Activated CD4-positive, alpha-beta T cell treated with anti-CD3 and anti-CD28 coated beads, Interleukin-2, Interleukin-4, amounts not matched to agents 100 ng/mL and 50 ng/mL, durations not matched to agents 16 hours and 8 hours (primary cell): ENCODE measurements at regions not wholly inside any gene's neighbourhood (a gene's known extent, or its start where the extent isn't known, plus 50 kb on each side); places are given as distances from the start of the nearest gene placed in this dataset.
"Not testable (repeated sequence)": the region's sequence is repeated elsewhere in the genome, so short reads cannot be mapped to it uniquely, and the experiment has no call there.

ENCODE experiments used
- DNase-seq: peaks from one replicate; pipeline ENCODE4 v3.0.0-alpha.2; 2020; ENCODE audit warnings: low spot score

DNA sequence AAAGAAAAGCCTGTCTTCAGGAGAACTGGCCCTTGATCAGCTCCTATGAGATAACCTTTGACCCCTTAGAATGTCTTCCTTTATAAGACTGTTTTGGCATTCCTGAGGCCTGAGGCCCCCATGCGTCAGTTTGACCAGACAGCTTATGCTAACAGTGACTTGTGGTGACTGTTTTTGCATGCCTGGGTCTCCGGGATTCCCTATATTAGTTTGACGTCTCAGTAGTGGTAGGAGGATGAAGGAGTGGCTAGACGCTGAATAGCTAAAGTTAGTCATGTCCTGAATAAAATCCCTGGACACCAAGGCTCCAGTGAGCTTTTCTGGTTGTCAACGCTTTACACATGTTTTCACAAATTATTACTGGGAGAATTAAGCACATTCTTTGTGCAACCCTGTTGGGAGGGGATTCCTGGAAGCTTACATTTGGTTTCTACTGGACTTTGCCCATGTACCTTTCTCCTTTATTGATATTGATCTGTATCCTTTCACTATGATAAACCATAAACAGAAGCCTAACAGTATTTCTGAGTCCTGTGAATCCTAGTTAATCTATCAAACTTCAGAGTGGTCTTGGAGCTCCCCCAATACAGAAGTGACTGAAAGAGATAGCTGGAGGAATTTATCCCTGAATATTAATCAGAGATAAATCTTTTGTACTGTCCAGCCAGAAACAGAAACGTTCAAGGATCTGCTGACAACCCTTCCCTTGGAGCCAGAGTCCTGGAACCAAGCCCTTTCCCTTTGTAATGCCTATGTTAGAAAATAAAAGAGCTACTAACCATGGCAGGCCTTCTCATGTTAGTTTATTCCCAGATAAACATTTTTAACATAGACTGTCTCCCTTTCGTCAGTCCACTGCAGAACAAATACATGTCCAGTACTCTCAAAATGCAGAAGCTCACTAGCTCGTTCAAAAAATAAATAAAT, 479.2 kb downstream of the RPS29 start:
- no peak for DNase-seq

DNA sequence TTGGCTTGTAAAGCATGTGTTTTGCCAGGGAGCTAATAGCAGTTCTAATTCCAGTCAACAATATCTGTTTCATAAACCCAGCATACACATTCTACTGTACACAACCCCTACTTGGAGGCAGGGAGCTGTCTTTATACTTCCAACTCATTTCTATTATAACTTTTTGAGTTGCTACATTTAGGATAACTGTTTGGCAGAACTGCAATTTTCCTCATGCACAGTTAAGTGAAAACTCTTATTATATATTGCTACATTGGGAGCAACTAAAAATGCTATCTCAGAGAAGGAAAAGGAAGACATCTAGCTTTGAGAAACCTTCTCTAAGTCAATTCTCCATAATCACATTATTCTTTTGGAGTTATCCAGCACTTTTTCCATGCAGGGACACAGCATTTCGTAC, 480.2 kb downstream of the RPS29 start:
- DNase-seq: no peak

DNA sequence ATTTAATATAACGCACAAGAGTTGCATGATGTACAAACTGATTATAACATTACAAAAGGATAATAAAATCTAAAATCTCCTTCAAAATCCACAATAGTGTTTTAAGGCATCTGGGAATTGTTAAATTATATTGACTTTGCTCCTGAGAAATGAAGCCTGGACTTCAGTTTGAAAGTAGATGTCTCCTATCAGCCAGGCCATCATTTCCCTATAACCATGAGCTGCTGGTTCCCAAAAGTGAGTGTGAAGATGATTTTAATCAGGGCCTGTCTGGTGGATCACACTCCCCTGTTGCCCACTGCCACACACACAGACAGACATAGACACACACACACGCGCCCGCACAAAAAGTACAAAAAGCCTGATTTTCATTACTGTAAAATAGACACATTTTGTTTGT, 480.7 kb downstream of the RPS29 start:
- no peak for DNase-seq

DNA sequence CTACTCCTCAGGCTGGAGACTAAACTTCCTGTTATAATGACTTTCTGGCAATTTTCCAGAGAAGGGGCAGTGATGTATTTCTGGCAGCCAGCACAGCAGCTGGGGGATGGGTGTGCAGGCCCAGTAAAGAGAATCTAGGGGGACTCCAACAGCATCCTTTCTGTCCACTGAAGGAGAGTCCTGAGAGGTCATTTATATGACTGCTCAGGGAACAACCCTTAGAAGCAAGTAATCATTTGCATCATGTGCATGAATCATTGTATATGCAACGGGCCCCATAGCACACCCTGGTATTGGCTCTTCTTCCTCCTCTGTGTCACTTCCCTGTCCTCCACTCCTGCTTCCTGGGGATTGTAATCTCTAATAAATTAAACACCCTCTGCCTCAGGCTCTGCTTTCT, 493.8 kb downstream of the RPS29 start:
- DNase-seq: no peak

DNA sequence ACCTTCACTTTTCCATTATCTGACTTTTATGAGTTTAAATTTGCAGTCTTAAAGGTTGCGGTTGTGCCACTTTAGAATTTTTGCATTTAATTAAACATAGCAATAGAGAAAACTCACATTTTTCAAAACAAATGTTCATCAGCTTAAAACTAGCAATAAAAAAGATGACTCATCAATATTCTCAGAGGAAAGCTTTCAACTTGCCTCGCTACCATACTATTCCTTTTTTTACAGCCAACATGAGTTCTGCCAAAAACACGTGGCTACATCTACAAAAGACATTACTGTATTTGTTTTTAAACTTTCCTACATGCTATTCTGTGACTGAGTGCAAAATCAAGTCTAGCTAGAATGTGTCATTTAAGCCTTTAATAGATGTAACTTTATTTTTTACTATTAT, 497.1 kb downstream of the RPS29 start:
- DNase-seq: no peak

DNA sequence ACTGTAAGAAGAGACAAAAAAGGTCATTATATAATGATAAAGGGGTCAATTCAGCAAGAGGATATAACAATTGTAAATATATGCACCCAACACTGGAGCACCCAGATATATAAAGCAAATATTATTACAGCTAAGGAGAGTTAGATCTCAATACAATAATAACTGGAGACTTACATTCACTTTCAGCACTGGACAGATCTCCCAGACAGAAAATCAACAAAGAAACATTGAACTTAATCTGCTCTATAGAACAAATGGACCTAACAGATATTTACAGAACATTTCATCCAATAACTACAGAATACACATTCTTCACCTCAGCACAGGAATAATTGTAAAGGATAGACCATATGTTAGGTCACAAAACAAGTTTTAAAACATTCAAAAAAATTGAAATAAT, 512.9 kb downstream of the RPS29 start:
- not testable (repeated sequence) for DNase-seq

DNA sequence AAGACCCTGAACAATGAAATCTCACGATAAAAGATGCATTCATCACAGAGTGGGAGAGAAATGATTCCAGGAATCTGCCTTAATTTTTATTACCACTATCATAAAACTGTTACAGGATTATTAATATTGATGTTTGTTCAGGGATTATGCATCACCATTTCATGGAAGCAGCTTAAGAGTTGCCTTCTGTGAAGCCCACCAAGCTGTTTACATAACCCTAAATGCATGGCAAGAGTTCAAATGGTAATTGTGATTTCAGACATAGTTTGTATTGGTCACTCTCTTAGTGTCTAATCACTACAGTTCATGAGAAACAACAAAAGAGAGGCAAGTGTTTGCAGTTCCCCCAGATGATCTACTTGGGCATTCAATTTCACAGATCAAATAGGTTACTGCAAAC, 527.7 kb downstream of the RPS29 start:
- DNase-seq: no peak

DNA sequence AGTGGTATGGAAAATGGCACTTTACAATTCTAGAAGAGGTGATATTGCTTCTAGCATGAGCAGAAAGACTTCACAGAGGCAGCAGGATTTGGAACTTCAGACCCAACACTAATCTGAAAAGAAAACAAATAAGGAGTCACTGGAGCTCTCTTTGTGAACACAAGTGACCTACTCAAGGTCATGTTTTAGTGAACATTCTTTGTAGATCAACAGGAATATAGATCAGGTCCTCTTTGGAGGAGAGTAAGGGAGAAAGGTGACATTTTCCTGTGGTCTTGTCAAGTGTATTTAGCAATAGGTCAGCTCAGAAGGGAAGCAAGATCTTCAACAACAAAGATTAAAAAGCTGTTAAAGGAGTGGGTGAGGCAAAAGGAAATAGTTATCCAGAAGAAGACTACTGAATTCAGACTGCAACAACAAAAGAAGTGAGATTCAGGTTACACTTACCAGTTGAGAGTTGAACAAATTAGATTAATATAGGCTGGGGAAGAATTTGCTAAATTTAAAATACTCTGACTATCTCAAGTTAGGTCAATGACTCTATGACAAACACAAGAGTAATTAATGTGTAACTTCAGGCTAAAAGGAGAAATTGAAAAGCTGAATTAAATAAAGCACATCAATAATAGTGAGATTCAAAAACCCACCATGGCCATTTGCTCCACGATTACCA, 528.2 kb downstream of the RPS29 start:
- DNase-seq: no peak

DNA sequence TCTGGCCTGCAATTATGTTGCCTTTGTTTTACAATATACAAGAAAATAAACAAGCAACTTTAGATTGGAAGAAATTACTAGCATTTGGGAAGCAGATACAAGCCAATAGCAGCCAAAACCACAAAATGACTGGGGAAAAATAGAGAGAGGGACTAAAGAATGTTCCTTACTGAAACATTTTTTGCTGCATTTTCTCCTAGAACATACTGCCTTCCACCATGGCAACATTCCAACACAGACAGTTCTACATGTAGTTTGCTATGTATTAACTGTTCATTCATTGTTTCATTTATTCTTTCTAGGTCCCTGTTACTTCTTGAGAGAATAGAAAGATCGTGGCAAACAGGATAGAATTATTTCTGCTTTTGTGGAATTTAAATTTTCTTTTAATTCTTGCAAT, 530.2 kb downstream of the RPS29 start:
- no peak for DNase-seq

DNA sequence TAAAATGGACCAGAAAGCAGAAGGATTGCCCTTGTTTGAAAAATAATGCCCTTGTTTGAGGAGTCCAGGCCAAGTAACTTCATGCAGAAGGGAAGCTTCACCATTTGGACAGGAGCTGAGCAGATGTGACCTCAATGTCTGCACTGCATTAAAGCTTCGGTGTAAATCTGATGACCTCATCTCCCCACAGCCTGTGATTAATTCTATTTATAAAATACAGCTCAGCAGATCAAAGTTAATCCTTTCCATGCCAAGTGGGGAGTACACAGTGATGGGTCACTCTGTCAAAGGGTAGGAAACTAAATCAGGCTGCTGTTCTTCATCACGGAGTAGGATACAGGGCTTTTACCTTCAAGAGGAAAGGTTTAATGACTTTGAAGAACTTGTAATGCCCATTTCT, 533.7 kb downstream of the RPS29 start:
- DNase-seq: no peak

DNA sequence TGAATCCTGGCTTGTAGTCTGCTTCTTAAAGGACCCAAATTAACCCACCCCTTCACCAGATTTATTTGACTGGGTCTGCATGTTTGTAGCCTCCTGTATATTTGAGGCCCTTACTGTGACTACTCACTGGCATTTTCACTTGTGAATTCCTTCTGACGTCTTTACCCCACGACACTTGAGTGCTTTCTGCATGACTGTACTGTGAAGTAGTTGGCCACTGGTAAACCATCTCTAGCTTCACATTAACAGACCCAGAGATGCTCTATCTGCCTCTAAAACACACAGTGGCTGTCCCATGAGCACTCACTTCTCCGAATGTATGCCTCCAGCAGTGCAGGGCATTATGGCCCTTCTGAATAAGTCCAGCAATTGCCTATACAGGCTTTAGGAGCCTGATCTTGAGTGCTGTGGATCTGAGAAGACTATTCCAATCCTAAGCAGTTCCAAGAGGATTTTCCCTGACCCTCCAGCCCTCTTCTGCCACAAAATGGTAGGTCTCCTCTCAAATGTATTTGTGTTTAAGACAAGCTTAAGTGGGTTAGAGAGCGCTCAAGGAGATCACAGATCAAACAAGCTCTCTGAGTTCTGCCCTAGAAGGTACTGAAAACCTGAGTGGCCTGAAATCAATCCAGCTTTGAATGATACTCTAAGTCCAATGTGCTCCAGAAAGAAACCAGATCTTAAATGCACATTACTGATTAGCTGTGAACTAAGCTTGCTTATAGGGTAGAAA, 534.7 kb downstream of the RPS29 start:
- no peak for DNase-seq

DNA sequence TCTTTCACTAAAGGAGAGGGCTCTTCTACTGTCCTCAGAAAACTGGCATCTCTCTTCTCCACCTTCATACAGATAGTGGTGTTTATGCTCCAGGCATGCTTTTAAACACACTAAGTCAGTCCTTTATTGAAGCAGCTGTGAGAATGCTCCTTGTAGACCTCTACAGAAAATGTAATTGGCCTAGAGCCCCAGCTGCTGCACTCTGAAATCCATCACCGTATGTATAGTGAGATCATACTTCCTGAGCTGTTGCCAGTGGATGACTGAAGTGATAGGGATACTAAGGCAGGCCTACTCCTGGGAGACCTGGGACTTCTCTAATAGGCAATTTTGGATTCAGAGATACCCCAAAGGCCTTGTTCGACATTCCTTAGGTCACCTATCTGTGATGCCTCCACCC, 535.4 kb downstream of the RPS29 start:
- DNase-seq: no peak

DNA sequence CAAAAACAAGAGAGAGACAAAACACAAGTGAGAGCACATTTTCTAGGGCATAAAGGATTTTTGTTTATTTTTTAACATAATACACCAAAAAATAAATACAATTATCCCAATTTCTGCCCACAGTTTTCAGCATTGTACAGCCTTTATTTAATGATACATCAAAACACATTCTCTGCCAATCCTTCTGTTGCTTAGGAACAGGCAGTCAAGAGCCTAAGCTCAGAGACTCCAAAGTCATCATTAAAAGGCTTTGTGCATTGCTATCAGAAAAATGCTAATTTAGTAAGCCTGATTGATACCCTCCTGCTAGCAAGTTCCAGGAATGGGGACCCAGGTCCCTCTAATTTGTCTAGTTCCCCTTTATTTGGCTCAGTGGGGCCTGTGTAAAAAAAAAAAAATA, 536.5 kb downstream of the RPS29 start:
- DNase-seq: no peak

DNA sequence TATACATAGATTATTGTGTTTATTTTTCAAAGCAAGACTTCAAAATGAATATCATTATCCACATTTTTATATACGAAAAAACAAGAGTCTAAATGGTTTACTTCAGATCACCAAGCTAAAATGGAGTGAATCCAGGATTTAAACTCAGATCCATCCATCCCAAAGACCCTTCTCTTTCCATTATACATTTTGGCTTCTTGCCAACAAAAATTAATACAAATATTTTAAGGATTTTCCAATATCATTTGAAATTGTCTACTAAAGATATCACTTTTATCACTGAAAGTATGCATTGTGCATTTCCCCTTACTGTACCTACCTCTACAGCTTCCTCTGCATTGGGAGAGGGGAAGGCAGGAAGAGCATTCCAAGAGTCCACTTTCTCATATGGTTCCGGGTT, 541.2 kb downstream of the RPS29 start:
- no peak for DNase-seq

DNA sequence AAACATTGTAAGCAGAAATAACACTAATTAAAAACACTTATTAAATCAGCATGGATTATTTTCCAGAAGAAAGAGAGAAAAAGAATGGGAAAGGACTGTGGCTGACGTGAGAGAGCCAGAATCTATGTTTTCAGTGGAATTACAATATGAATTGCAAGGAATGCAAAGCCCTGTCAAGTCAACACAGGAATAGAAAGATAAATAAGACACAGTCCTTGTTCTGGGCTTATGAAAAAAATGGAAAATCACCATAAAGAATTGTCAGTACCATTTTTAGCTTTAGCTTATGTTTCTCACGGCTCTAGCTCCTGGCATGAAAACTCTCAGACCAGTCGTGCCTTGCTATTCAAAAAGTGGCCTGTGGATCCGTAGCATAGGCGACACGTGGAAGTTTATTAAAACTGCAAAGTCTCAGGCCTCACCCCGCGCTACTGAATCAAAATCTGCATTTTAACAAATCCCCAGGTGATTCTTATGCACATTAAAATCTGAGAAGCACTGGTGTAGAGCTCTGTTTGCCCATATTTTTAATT, 549.1 kb downstream of the RPS29 start:
- no peak for DNase-seq

DNA sequence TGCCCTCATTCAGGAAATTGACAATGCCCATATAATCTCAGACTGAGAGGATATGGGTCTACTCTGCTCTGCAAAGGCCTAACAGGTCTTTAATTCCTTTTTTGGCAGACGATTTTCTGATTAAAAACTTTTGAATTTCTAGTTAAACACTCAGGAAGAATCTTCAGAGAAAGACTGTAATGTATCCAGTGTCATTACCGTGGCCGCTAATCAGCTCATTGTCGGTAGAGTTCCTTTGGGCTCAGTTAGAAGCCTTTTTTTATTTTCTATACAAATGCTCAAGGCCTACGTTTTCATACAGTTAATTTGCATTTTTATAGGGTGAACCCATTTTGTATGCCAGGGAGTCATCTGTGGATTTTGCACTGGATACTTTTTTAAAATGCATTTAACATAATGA, 549.9 kb downstream of the RPS29 start:
- DNase-seq: no peak

DNA sequence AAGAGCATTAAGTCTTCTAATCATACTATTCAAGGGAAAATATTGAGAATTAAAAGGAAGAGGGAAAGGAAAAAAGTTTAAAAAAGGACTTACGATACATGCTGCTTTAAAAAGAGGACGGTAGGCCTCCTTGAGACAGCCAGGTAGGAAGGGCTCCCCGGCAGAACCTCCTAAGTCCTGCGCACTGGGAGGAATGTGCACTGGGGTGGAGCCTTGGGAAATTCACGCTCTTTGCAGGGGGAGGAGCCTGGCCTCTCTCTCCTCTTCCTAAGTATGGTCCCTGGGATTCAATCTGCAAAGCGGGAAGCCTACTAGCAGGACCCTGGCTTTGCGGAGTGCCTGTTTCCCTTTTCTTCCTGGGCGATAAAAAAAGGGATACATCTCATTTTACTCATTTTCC, 553.0 kb downstream of the RPS29 start:
- DNase-seq: no peak

DNA sequence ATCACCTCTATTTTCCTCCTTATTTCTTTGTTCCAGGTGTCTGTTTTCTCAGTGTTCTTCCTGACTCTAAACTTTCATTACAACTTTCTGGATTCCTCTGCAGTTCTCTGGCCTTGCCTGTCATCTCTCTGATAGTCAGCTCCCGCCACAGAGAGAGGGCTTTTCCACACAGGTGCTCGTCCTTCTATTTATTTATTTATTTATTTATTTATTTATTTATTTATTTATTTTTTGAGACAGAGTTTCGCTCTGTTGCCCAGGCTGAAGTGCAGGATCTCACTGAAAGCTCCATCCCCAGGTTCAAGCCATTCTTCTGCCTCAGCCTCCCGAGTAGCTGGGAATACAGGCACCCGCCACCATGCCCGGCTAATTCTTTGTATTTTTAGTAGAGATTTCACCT, 554.5 kb downstream of the RPS29 start:
- DNase-seq: not testable (repeated sequence)

DNA sequence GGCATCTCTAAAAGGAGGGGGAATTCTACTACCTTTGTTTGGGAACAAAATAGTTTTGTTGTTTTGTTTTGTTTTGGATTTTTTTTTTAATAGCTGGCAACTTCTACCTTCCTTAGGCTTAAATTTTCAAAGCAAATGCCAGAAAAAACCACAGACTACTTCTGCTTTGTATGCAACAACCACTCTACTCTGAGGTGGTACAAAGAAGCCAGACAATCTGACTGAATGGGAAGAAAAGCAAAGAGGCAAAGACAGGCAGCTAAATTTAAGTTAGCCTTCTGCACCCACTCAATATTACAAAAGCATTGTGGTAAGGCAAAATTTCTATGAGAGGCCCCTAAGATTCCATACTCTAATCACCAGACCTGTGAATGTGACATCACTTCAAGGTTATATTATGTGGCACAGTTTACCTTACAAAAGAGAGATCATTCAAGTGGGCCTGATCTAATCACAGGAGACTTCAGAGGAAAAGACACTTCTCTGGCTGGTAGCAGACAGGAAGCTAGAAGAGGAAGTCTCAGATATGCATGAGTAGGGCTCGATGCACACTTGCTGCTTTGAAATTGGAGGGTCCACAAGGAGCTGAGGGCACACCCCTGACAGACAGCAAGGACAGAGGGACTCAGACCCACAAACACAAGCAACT, 566.6 kb downstream of the RPS29 start:
- DNase-seq: no peak

DNA sequence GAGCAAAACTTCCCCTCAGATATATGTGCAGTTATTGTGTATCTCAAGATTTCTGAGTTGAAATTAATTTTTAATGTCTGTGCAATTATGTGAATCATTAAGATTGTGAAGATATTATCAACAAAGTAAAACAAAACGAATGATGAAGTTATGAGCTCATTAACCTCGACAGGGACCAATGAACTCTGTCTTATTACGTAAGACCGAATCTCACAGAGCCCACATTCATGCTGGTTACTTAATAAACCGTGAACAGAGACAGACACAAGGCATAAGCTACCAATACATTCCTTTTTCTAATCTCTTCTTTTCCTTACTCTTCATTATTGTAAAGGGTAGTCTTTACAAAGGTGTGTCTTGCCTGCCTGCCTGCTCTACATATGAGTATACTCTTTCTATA, 568.7 kb downstream of the RPS29 start:
- DNase-seq: no peak

DNA sequence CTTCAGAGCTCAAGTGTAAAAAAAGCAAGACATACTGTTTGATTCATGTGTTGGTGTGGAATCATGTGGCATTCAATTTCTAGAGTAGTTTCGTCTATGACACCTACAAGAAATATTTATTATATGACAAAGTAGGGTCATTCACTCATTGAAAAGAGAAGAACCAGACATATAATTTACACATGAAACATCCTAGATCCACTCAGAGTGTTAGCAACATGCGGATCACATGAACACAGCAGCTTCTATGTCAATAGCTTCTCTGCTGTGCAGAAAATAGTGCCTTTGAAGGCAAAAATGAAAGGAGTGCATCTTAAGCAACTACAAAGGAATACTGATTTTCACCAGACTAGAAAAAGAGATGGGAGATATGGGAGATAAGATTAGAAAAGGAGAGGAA, 569.8 kb downstream of the RPS29 start:
- no peak for DNase-seq

DNA sequence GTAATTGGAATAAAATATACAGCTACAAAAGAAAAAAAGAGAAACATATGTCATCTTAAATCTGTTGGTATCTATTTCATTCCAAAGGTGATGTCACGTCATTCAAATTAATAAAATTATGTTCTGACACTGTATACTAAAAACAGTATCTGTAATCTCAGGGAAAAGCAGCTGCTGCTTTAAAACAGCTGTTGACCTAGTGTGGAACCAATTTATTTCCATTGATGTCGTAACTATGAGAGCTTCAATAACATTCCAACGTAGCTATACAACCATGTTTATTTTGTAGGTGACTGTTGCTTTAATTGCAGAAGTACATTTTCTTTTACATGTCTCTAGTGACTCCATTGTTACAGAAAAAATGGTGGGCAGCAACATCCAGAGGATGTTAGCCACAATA, 571.7 kb downstream of the RPS29 start:
- DNase-seq: no peak
